Natural killer cell treated with Interleukin-12 subunit alpha and Interleukin-12 subunit beta and Interleukin-15 and Interleukin-18, amount 100 ng/mL, for 72 hours (primary cell): ENCODE measurements at regions not wholly inside any gene's neighbourhood (a gene's known extent, or its start where the extent isn't known, plus 50 kb on each side); places are given as distances from the start of the nearest gene placed in this dataset.
A peak's percentile ranks its signal among the peaks of the same experiment; 100 is the strongest.
"Not testable (repeated sequence)": the region's sequence is repeated elsewhere in the genome, so short reads cannot be mapped to it uniquely, and the experiment has no call there.

Experiments used
- ATAC-seq, 2 donors: fragments of 150-1000 bp; cut with Tn5 transposase in 1 of 2; sonication (Bioruptor Pico), chemical (Tn5 transposase) in 1 of 2; 2 replicates each; pipeline ENCODE4 v1.10.0; 2021
- DNase-seq: peaks from one replicate; pipeline ENCODE4 v3.0.0; 2022; ENCODE audit warnings: low spot score
- H3K27ac Mint-ChIP-seq, 2 donors: 1 replicate in 1 of 2; 2 replicates in 1 of 2; pipeline ENCODE4 v1.8.0; 2022; ENCODE audit warnings: mixed read lengths in 2 of 2, mild to moderate bottlenecking in 1 of 2, moderate library complexity in 1 of 2
- H3K27me3 Mint-ChIP-seq, 2 donors: 1 replicate in 1 of 2; 2 replicates in 1 of 2; pipeline ENCODE4 v1.8.0; 2022; ENCODE audit warnings: mixed read lengths in 2 of 2
- H3K36me3 Mint-ChIP-seq: one replicate; pipeline ENCODE4 v1.8.0; 2022; ENCODE audit warnings: mixed read lengths
- H3K4me1 Mint-ChIP-seq, 2 donors: 1 replicate in 1 of 2; 2 replicates in 1 of 2; pipeline ENCODE4 v1.8.0; 2022; ENCODE audit warnings: low read depth in 2 of 2, mixed read lengths in 2 of 2, mild to moderate bottlenecking in 1 of 2
- H3K4me3 Mint-ChIP-seq: one replicate; pipeline ENCODE4 v1.8.0; 2022; ENCODE audit warnings: mixed read lengths
- H3K9me3 Mint-ChIP-seq: 2 replicates; pipeline ENCODE4 v1.8.0; 2022; ENCODE audit warnings: mixed read lengths

- Mint-ChIP-seq H3K27me3 (peaks cover 0 to 20% of the 10 kb centered on the region in 2 donors), H3K4me1 (peaks cover 11 to 27% of the 10 kb centered on the region in 2 donors), H3K36me3 (peaks cover 7% of the 10 kb centered on the region), H3K4me3 (peak overlapping the region; percentile 45), H3K27ac (peak overlapping the region in 1 of 2 donors; percentile 16), H3K9me3 (peaks cover 4% of the 10 kb centered on the region)
- ATAC-seq = peak in 1 of 2 donors; percentile 63
- DNase-seq = no peak
Observed at GRCh38 chr9:1171546-1171945, 121.4 kb downstream of the DMRT2 start.

- H3K27me3 Mint-ChIP-seq = peaks cover 1 to 25% of the 10 kb centered on the region in 2 donors
- H3K36me3 Mint-ChIP-seq = no peaks in the 10 kb centered on the region
- H3K27ac Mint-ChIP-seq = no peak overlapping the region
- no peaks in the 10 kb centered on the region for H3K9me3 Mint-ChIP-seq
- DNase-seq (no peak), ATAC-seq (no peak)
- peaks cover 11 to 27% of the 10 kb centered on the region in 2 donors for H3K4me1 Mint-ChIP-seq
- no peak overlapping the region for H3K4me3 Mint-ChIP-seq
Observed at GRCh38 chr9:1173211-1173610, 123.1 kb downstream of the DMRT2 start.

- no peak for DNase-seq
- no peaks in the 10 kb centered on the region for H3K36me3 Mint-ChIP-seq
- H3K27ac Mint-ChIP-seq = no peak overlapping the region
- no peak for ATAC-seq
- H3K4me1 Mint-ChIP-seq = peaks cover 11 to 24% of the 10 kb centered on the region in 2 donors
- H3K4me3 Mint-ChIP-seq = no peak overlapping the region
- H3K27me3 Mint-ChIP-seq = peaks cover 5 to 27% of the 10 kb centered on the region in 2 donors
- no peaks in the 10 kb centered on the region for H3K9me3 Mint-ChIP-seq
Observed at GRCh38 chr9:1173993-1174392, 123.8 kb downstream of the DMRT2 start.

- peaks cover 4% of the 10 kb centered on the region for H3K9me3 Mint-ChIP-seq
- H3K4me1 Mint-ChIP-seq = no peaks in the 10 kb centered on the region
- no peak overlapping the region for H3K27ac Mint-ChIP-seq
- H3K36me3 Mint-ChIP-seq = no peaks in the 10 kb centered on the region
- H3K4me3 Mint-ChIP-seq = no peak overlapping the region
- DNase-seq (no peak), ATAC-seq (no peak)
- H3K27me3 Mint-ChIP-seq = peaks cover 13 to 29% of the 10 kb centered on the region in 2 donors
Observed at GRCh38 chr9:1179366-1179765, 129.2 kb downstream of the DMRT2 start.

GRCh38 chr9:1184146-1184545 is 134.0 kb downstream of the DMRT2 start:
- peaks cover 7% of the 10 kb centered on the region for H3K9me3 Mint-ChIP-seq
- H3K36me3 Mint-ChIP-seq = no peaks in the 10 kb centered on the region
- H3K4me1 Mint-ChIP-seq = no peaks in the 10 kb centered on the region
- no peak overlapping the region for H3K27ac Mint-ChIP-seq
- no peak overlapping the region for H3K4me3 Mint-ChIP-seq
- H3K27me3 Mint-ChIP-seq = peaks cover 12 to 14% of the 10 kb centered on the region in 2 donors
- no peak for ATAC-seq
- DNase-seq = no peak

- not testable (repeated sequence) for H3K36me3 Mint-ChIP-seq, H3K4me1 Mint-ChIP-seq, DNase-seq, H3K27ac Mint-ChIP-seq, H3K4me3 Mint-ChIP-seq, ATAC-seq
- H3K9me3 Mint-ChIP-seq = peaks cover 13% of the 10 kb centered on the region
- peaks cover 11 to 14% of the 10 kb centered on the region in 2 donors for H3K27me3 Mint-ChIP-seq
Observed at GRCh38 chr9:1187137-1187536, 137.0 kb downstream of the DMRT2 start.

- not testable (repeated sequence) for H3K9me3 Mint-ChIP-seq
Observed at GRCh38 chr9:1195636-1196035, 145.5 kb downstream of the DMRT2 start.

GRCh38 chr9:1198085-1198484 is 147.9 kb downstream of the DMRT2 start:
- H3K27ac Mint-ChIP-seq = no peak overlapping the region
- DNase-seq (no peak), ATAC-seq (no peak)
- no peak overlapping the region for H3K4me3 Mint-ChIP-seq
- H3K27me3 Mint-ChIP-seq = peaks cover 6 to 12% of the 10 kb centered on the region in 2 donors
- H3K9me3 Mint-ChIP-seq = no peaks in the 10 kb centered on the region
- no peaks in the 10 kb centered on the region for H3K36me3 Mint-ChIP-seq
- H3K4me1 Mint-ChIP-seq = no peaks in the 10 kb centered on the region

More at GRCh38 chr9:1195636-1196035, 145.5 kb downstream of the DMRT2 start:
- H3K4me1 Mint-ChIP-seq, DNase-seq, H3K4me3 Mint-ChIP-seq, H3K36me3 Mint-ChIP-seq, ATAC-seq, H3K27ac Mint-ChIP-seq: not testable (repeated sequence)
- H3K27me3 Mint-ChIP-seq = peaks cover 10 to 12% of the 10 kb centered on the region in 2 donors

- H3K36me3 Mint-ChIP-seq = no peaks in the 10 kb centered on the region
Observed at GRCh38 chr9:1200847-1201251, 150.7 kb downstream of the DMRT2 start.

GRCh38 chr9:1201262-1201661 is 151.1 kb downstream of the DMRT2 start:
- H3K36me3 Mint-ChIP-seq = no peaks in the 10 kb centered on the region
- no peak overlapping the region for H3K27ac Mint-ChIP-seq
- DNase-seq = no peak
- no peaks in the 10 kb centered on the region for H3K9me3 Mint-ChIP-seq
- peaks cover 5 to 12% of the 10 kb centered on the region in 2 donors for H3K27me3 Mint-ChIP-seq
- H3K4me1 Mint-ChIP-seq = no peaks in the 10 kb centered on the region
- no peak overlapping the region for H3K4me3 Mint-ChIP-seq
- ATAC-seq = no peak

More at GRCh38 chr9:1200847-1201251, 150.7 kb downstream of the DMRT2 start:
- Mint-ChIP-seq H3K9me3 (no peaks in the 10 kb centered on the region), H3K4me3 (no peak overlapping the region), H3K27me3 (peaks cover 5 to 12% of the 10 kb centered on the region in 2 donors), H3K4me1 (no peaks in the 10 kb centered on the region), H3K27ac (no peak overlapping the region)
- ATAC-seq (no peak), DNase-seq (no peak)

- no peak overlapping the region for H3K4me3 Mint-ChIP-seq
- no peaks in the 10 kb centered on the region for H3K36me3 Mint-ChIP-seq
- H3K27ac Mint-ChIP-seq = no peak overlapping the region
- H3K27me3 Mint-ChIP-seq = peaks cover 5 to 12% of the 10 kb centered on the region in 2 donors
- DNase-seq (no peak), ATAC-seq (no peak)
- no peaks in the 10 kb centered on the region for H3K9me3 Mint-ChIP-seq
- H3K4me1 Mint-ChIP-seq = no peaks in the 10 kb centered on the region
Observed at GRCh38 chr9:1201901-1202300, 151.7 kb downstream of the DMRT2 start.

GRCh38 chr9:1202512-1203280 is 152.5 kb downstream of the DMRT2 start:
- H3K9me3 Mint-ChIP-seq = no peaks in the 10 kb centered on the region
- H3K4me1 Mint-ChIP-seq = no peaks in the 10 kb centered on the region
- peaks cover 9 to 19% of the 10 kb centered on the region in 2 donors for H3K27me3 Mint-ChIP-seq
- no peak for DNase-seq
- H3K4me3 Mint-ChIP-seq = no peak overlapping the region
- no peak for ATAC-seq
- H3K36me3 Mint-ChIP-seq = no peaks in the 10 kb centered on the region
- no peak overlapping the region for H3K27ac Mint-ChIP-seq

- H3K4me3 Mint-ChIP-seq = no peak overlapping the region
Observed at GRCh38 chr9:1207686-1208085, 157.5 kb downstream of the DMRT2 start.

GRCh38 chr9:1208157-1208556 is 158.0 kb downstream of the DMRT2 start:
- DNase-seq = no peak
- Mint-ChIP-seq H3K27ac (no peak overlapping the region), H3K9me3 (peaks cover 3% of the 10 kb centered on the region), H3K27me3 (peaks cover 11 to 13% of the 10 kb centered on the region in 2 donors), H3K36me3 (no peaks in the 10 kb centered on the region), H3K4me1 (no peaks in the 10 kb centered on the region), H3K4me3 (no peak overlapping the region)
- no peak for ATAC-seq

More at GRCh38 chr9:1207686-1208085, 157.5 kb downstream of the DMRT2 start:
- Mint-ChIP-seq H3K9me3 (peaks cover 3% of the 10 kb centered on the region), H3K36me3 (no peaks in the 10 kb centered on the region), H3K27ac (no peak overlapping the region), H3K4me1 (no peaks in the 10 kb centered on the region), H3K27me3 (peaks cover 11 to 13% of the 10 kb centered on the region in 2 donors)
- ATAC-seq = no peak
- DNase-seq = no peak
